ENCODE measurements at regions not wholly inside any gene's neighbourhood (a gene's known extent, or its start where the extent isn't known, plus 50 kb on each side); places are given as distances from the start of the nearest gene placed in this dataset.

- no peak for DNase-seq (ENCODE audit: low spot score)
- no peaks in the 10 kb centered on the region for H3K36me3 Mint-ChIP-seq (ENCODE audit: low read depth, unreplicated experiment)
- TF ChIP-seq, protein P1, sequence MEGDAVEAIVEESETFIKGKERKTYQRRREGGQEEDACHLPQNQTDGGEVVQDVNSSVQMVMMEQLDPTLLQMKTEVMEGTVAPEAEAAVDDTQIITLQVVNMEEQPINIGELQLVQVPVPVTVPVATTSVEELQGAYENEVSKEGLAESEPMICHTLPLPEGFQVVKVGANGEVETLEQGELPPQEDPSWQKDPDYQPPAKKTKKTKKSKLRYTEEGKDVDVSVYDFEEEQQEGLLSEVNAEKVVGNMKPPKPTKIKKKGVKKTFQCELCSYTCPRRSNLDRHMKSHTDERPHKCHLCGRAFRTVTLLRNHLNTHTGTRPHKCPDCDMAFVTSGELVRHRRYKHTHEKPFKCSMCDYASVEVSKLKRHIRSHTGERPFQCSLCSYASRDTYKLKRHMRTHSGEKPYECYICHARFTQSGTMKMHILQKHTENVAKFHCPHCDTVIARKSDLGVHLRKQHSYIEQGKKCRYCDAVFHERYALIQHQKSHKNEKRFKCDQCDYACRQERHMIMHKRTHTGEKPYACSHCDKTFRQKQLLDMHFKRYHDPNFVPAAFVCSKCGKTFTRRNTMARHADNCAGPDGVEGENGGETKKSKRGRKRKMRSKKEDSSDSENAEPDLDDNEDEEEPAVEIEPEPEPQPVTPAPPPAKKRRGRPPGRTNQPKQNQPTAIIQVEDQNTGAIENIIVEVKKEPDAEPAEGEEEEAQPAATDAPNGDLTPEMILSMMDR (IDR thresholded peaks at IDR 0.05; ENCODE audit: unreplicated experiment): no peak
- no peak overlapping the region for H3K4me3 Mint-ChIP-seq (ENCODE audit: unreplicated experiment)
- H3K27ac Mint-ChIP-seq (ENCODE audit: unreplicated experiment): no peak overlapping the region
- H3K27me3 Mint-ChIP-seq (ENCODE audit: unreplicated experiment): peaks cover 4% of the 10 kb centered on the region
- H3K4me1 Mint-ChIP-seq (ENCODE audit: unreplicated experiment): no peaks in the 10 kb centered on the region
- H3K9me3 Mint-ChIP-seq (ENCODE audit: unreplicated experiment): no peaks in the 10 kb centered on the region
These were observed 628.9 kb upstream of the TBX3 start for GRCh38 chr12:115312901-115313300.

- Mint-ChIP-seq H3K27me3 (ENCODE audit: unreplicated experiment) (peaks cover 4% of the 10 kb centered on the region), H3K27ac (ENCODE audit: unreplicated experiment) (no peak overlapping the region), H3K36me3 (ENCODE audit: low read depth, unreplicated experiment) (no peaks in the 10 kb centered on the region), H3K4me3 (ENCODE audit: unreplicated experiment) (no peak overlapping the region), H3K9me3 (ENCODE audit: unreplicated experiment) (no peaks in the 10 kb centered on the region), H3K4me1 (ENCODE audit: unreplicated experiment) (no peaks in the 10 kb centered on the region)
- TF ChIP-seq, protein P1 (IDR thresholded peaks at IDR 0.05; ENCODE audit: unreplicated experiment): no peak
- DNase-seq (ENCODE audit: low spot score): no peak
These were observed 627.9 kb upstream of the TBX3 start for GRCh38 chr12:115311875-115312274.

- Mint-ChIP-seq H3K27ac (ENCODE audit: unreplicated experiment) (no peak overlapping the region), H3K4me1 (ENCODE audit: unreplicated experiment) (no peaks in the 10 kb centered on the region), H3K9me3 (ENCODE audit: unreplicated experiment) (no peaks in the 10 kb centered on the region), H3K4me3 (ENCODE audit: unreplicated experiment) (no peak overlapping the region), H3K36me3 (ENCODE audit: low read depth, unreplicated experiment) (no peaks in the 10 kb centered on the region), H3K27me3 (ENCODE audit: unreplicated experiment) (peaks cover 2% of the 10 kb centered on the region)
- TF ChIP-seq, protein P1 (IDR thresholded peaks at IDR 0.05; ENCODE audit: unreplicated experiment): no peak
- DNase-seq (ENCODE audit: low spot score): no peak
These were observed 624.9 kb upstream of the TBX3 start for GRCh38 chr12:115308918-115309317.

GRCh38 chr12:115306380-115306779 is 622.4 kb upstream of the TBX3 start:
- Mint-ChIP-seq H3K27ac (ENCODE audit: unreplicated experiment) (no peak overlapping the region), H3K27me3 (ENCODE audit: unreplicated experiment) (peaks cover 2% of the 10 kb centered on the region), H3K9me3 (ENCODE audit: unreplicated experiment) (no peaks in the 10 kb centered on the region), H3K36me3 (ENCODE audit: low read depth, unreplicated experiment) (no peaks in the 10 kb centered on the region), H3K4me1 (ENCODE audit: unreplicated experiment) (no peaks in the 10 kb centered on the region), H3K4me3 (ENCODE audit: unreplicated experiment) (no peak overlapping the region)
- TF ChIP-seq, protein P1 (IDR thresholded peaks at IDR 0.05; ENCODE audit: unreplicated experiment): no peak
- DNase-seq (ENCODE audit: low spot score): no peak

GRCh38 chr12:115305867-115306266 is 621.9 kb upstream of the TBX3 start:
- H3K4me3 Mint-ChIP-seq (ENCODE audit: unreplicated experiment): no peak overlapping the region
- no peaks in the 10 kb centered on the region for H3K36me3 Mint-ChIP-seq (ENCODE audit: low read depth, unreplicated experiment)
- no peaks in the 10 kb centered on the region for H3K9me3 Mint-ChIP-seq (ENCODE audit: unreplicated experiment)
- TF ChIP-seq, protein P1 (IDR thresholded peaks at IDR 0.05; ENCODE audit: unreplicated experiment): no peak
- H3K4me1 Mint-ChIP-seq (ENCODE audit: unreplicated experiment): no peaks in the 10 kb centered on the region
- peaks cover 2% of the 10 kb centered on the region for H3K27me3 Mint-ChIP-seq (ENCODE audit: unreplicated experiment)
- H3K27ac Mint-ChIP-seq (ENCODE audit: unreplicated experiment): no peak overlapping the region
- no peak for DNase-seq (ENCODE audit: low spot score)
